Cardiac septum (tissue), 1 donor: ENCODE measurements at regions not wholly inside any gene's neighbourhood (a gene's known extent, or its start where the extent isn't known, plus 50 kb on each side); places are given as distances from the start of the nearest gene placed in this dataset.

Experiments
- DNase-seq: peaks from one replicate; pipeline ENCODE4 v3.0.0-alpha.2; 2020; ENCODE audit warnings: low spot score
- intact Hi-C: fragments of 100-400 bp; cut with DNase I; formaldehyde crosslinking; loops from one replicate; pipeline ENCODE4 v1.14.0; 2022
- donor health status: DM: no; HTN: no; CAD: no.

DNA sequence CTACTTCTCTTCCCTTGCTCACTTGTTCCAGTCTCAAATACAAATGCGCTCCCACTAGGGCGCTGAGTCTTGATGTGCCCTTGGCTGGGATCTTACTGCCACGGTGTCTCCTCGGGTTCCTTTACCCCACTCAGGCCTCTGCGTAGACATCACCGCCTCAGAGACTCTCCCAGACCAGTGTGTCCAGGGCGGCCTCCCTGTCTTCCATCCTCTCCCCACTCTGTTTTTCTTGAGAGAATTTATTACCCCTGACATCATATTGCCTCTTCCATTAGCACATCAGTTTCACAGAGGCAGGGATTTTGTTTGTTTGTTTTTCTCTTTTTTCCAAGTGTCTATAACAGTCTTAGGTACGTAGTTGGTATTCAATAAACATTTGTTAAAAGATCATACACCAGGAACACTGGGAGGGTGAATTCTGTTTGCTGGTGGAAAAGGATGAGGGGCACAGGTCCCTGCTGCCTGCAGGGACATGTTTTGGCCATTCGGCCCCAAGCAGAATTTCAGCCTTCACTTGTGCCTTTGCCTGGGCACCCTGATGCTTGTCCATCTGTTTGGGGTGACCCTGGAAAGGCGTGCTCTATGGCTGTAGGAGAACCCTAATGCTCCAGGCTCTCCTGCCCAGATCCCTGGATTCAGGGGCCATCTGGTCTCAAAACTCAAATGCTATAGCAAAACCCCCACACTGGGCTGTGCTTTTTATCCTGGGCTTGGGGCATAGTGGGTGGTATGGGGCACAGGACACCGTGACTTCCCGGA is 55.0 kb downstream of the RPL37A start:
- intact Hi-C loops, result no loop called here
- no peak for DNase-seq

DNA sequence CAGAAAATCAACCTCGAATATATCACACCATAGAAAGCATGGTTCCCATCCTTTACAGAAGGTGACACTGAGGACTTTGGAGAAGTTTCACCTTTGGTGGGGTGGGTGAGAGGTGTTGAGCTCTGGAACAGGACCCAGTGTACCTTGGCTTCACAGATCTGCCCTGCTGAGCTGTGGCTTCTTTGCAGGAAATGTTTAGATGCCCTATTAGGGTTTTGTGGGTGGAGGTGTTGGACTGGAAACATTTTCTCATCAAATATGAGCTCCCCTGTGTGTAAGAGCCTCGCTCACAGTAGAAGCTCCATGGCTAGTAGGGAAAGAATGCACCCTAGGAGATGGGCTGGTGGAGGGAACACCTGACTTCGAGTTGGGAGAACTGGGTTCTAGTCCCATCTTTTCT is 55.6 kb downstream of the RPL37A start:
- intact Hi-C loops, result no loop called here
- DNase-seq, result no peak

DNA sequence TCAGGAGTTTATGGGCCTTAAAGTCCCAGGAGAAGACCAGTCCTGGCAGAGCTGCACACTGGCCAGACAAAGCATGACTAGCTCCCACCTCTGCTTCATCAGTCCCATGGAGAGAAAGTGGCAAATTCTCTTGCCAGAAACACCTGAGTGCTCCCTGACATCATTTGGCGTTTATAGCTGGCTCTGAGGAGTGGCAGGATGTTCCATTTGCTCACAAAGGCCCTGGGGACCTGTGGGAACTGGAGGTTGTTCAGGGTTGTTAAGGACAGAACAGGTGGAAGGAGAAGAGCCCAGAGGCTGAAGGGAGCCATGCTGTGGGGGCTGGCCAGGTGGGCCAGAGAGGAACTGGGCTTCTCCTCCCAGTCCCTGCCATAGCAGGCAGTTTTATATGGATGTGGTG is 56.1 kb downstream of the RPL37A start:
- intact Hi-C loops, result loop anchor here (1.0 kb wide), 1 partner anchor 19 kb away; no protein-coding TSS in a partner anchor
- no peak for DNase-seq

DNA sequence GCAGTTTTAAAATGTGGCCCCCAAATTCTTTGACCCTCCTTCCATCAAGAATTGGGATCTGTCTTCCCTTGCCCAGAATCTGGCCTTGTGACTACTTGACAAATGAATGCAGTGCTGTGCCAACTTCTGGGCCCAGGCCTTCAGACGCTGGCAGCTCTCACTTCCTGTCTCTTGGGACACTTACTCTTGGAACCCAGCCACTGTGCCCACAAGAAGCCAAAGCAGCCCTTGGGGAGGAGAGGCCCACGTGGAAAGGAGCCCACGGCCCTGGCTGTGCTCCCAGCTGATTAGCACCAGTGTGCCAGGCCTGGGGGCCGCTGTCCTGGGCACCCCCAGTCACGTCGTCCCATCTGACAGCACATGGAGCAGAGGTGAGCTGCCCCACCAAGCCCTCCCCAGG is 56.6 kb downstream of the RPL37A start:
- DNase-seq, result peak; percentile 85
- intact Hi-C loops, result loop anchor here (1.0 kb wide), 1 partner anchor 20 kb away; no protein-coding TSS in a partner anchor

DNA sequence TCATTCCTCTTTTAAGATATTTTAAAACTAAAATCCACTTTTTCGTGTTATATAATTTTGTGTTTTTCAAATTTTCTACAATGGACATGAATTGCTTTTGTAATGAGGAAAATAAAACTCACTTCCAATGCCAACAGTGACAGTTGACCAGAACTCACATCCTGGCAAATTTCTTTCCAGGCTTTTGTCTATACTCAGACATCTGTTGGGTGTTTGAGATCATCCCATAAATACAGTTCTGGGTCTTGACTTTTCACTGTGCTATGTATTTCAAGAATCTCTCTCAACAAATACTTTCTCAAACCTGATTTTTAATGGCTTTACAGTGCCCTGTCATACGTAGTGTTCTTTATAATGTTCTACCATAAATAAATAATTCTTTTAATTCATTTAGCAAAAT is 57.6 kb downstream of the RPL37A start:
- intact Hi-C loops, result no loop called here
- DNase-seq, result no peak

DNA sequence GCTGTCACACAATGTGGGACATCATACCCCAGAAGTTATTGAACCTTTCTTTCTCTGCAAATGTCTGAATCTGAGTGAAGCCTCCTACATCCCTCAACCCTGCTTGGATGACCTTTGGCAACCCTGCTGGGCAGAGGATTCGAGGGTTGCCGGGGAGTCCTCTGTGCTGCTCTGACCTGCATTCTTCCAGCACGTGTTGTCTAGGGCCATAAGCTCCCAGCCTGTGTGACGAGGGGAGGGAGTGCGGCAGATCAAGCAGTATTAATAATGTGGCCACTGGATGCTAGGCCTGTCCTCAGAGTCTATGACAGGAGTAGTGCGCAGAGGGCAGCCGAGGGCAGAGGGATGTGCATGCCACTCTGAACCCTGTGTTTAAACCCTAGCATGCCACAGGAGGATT is 58.8 kb downstream of the RPL37A start:
- no peak for DNase-seq
- intact Hi-C loops, result no loop called here

DNA sequence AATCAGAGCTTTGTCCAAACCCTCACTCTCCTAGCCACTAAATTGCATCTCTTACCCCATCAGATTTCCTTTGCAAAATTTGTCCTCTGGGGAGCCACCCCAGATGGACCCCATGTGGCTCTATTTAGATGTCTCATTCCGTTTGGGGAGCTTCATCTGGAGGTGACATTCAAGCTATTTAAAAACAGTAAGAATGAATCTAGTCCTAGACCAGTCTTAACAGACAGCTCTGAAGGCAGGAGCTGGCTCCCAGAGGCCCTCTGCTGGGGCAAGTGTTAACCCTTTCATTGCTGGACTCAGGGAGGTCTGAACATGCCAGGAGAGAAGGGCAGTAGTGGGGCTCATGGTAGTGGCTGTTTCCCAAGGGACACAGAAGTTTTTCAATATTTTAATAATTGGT is 59.2 kb downstream of the RPL37A start:
- intact Hi-C loops, result no loop called here
- no peak for DNase-seq

DNA sequence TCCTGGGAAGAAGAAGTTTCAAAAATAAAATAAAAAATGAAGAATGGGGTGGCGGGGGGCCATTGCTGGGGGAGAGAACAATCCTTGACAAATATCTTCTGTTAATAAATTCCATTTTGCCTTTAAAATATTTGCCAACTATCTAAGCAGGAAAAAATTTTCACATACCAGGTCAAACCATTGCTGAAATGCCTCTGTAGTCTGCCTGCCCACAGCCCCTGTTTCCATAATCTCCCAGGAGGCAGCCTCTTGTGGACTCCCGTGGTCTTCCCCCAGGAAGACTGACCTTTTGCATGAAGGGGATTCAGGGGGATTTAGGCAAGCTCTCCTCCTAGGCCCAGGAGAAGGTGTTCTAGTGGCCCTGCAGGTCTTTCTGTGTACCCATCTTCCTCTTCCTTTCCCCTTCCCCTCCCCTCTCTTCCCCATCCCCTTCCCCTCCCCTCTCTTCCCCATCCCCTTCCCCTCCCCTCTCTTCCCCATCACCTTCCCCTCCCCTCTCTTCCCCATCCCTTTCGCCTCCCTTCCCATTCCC is 61.0 kb downstream of the RPL37A start:
- no peak for DNase-seq
- intact Hi-C loops, result no loop called here

DNA sequence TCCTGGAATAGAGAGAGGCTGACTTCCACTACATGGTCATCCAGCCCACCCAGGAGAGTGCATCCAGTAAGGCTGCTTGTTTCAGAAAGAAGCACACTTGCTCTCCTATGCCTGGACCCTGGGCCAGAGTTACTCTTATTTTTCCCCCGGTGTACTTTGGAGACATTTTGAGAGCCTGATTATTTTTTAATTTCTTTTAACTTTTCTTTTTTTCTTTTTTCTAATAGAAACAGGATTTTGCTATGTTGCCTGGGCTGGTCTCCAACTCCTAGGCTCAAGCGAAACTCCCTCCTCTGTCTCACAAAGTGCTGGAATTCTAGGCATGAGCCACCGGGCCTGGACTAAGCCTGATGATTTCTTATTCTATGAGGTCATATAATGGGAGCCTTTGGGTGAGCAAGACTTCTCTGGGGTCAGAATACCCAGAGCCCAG is 62.2 kb downstream of the RPL37A start:
- intact Hi-C loops, result no loop called here
- no peak for DNase-seq

DNA sequence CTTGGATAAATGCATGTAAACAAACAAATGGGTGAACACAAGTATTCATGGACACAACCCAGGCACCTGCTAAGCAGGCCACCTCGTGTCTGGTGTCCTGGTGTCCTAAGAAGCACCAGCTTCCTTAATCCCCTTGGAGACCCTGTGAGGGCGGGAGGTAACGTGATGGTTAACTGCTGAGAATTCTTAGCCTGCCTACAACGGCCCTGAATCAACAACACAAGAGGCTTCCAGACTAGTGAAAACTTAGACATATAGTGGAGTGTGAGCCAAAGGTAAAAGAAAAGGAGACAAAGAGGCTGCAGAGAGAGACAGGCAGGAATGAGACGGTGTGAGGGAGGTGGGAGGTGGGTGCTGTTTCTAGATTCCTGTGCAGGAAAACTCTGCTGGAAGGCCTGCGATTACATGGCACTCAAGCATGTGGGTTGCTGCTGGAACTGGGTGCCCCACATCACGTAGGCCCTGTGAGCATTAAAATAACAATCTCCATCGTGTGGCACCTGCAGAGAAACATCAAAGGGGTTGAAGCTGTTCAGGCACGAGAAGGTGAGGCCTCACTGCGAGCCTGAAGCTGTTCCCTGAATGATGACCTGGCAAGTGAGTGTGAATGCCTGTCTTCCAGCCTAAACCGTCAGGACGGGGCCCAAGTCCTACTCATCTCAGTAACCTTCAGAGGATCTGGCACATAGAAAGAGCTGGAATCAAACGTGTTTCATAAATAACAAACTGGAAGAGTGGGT is 64.2 kb downstream of the RPL37A start:
- DNase-seq, result no peak
- intact Hi-C loops, result no loop called here

DNA sequence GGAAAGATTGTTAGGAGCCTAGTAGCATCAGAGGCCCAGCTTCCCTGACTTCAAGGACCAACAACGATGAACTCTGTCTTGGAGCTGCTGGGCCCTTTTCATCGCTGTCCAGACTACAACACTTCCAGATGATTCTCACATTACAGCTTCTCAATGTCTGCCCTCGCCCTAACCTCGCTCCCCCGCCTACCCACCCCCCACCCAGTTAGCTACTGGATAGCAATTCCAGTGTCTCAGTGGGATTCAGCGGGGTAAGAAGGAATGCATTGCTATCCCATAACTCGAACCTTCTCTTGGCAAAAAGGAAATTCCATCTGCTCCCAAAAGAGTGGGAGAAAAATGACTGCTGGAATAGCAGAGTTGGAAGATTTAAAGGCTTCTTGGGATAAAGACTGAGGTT is 65.0 kb downstream of the RPL37A start:
- intact Hi-C loops, result no loop called here
- DNase-seq, result no peak

DNA sequence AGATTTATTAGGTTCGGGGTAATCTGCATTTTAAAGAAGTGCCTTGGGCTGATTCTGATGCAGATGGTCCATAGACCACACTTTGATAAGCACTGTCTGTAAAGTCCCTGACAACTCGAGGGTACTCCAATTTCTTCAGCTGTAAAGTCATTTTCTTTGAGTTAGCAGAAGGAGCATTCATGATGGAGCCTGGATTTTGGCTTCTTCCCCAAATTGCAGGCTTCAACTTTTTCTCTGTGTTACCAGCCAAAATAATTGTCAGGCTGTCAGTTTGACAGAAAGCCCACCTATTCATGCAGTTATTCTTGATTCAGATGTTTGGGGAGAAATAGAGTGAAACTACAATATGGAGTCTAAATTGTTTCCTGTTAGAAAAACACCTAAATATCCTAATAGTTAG is 66.0 kb downstream of the RPL37A start:
- intact Hi-C loops, result no loop called here

DNA sequence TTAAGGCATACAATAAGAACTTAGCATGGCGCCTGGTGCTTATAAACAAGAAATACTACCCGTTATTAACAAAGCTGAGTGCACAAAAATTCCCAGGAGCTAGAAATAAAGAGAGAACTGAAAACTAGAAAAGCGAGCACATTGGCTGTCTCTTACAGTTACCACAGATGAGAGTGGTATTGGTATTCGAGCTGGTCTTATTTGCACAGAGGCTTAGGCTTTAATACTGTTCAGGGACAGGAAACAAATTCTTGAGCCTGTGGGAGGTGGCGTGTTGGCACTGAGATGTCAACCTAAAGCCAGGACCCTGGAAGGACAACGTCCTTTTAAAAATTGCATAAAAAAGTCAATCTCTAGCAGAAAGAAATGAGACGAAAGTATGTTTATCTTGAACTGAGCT is 67.3 kb upstream of the IGFBP2 start:
- intact Hi-C loops, result no loop called here

More for the DNA sequence above, 66.0 kb downstream of the RPL37A start:
- no peak for DNase-seq

DNA sequence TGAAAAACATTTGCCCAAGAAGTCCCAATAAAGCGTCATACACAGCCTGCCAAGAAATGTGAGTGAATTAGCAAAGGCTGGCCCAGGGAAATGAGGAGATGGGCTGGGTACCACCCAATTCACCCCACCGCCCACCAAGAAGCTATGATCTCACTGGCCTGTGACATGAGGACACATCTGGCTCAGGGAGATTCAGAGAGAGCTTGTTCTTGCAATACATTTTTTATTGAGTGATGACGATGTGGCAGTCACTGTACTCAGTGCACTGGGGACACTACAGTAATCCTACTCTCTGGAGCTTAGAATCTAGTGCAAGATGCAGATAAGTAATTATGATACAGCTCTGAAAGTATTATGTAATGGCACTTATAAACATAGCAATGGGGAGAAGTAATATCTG is 64.6 kb upstream of the IGFBP2 start:
- intact Hi-C loops, result no loop called here

More for the DNA sequence above, 67.3 kb upstream of the IGFBP2 start:
- no peak for DNase-seq

DNA sequence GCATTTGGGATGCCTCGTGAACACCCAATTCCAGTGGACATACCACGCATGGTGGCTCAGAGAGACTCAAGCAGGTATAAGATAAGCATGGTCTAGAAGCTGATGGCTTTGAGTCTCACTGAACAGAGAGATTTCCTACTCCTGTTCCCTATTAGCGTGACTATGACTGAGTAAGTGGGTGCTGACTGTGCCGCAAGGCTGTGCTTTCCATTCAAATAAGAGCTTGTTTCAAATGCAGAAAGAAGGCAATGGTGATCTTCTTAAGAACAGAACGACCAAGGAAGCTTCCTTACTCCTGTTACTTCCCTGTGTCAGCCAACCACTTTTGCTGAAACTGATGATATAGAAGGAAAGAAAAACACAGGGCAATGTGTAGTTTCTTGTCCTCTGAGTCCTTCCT is 63.5 kb upstream of the IGFBP2 start:
- intact Hi-C loops, result loop anchor here (10.0 kb wide), 1 partner anchor 65 kb away; the partner anchor contains the start of gene IGFBP2
- no peak for DNase-seq

More for the DNA sequence above, 64.6 kb upstream of the IGFBP2 start:
- DNase-seq, result no peak

DNA sequence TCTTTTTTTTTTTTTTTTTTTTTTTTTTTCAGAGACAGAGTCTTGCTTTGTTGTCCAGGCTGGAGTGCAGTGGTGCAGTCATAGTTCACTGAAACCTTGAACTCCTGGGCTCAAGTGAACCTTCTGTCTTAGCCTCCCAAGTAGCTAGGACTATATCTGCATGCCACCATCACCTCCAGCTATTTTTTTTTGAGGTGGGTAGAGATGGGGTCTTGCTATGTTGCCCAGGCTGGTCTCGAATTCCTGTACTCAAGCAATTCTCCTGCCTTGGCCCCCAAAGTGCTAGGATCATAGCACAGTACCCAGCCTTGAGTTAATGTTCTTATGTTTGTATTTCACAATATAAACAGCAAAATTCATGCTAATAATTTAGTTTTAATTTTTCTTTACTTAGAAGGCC is 62.9 kb upstream of the IGFBP2 start:
- no peak for DNase-seq
- intact Hi-C loops, result loop anchor here (10.0 kb wide), 1 partner anchor 64 kb away; the partner anchor contains the start of gene IGFBP2

DNA sequence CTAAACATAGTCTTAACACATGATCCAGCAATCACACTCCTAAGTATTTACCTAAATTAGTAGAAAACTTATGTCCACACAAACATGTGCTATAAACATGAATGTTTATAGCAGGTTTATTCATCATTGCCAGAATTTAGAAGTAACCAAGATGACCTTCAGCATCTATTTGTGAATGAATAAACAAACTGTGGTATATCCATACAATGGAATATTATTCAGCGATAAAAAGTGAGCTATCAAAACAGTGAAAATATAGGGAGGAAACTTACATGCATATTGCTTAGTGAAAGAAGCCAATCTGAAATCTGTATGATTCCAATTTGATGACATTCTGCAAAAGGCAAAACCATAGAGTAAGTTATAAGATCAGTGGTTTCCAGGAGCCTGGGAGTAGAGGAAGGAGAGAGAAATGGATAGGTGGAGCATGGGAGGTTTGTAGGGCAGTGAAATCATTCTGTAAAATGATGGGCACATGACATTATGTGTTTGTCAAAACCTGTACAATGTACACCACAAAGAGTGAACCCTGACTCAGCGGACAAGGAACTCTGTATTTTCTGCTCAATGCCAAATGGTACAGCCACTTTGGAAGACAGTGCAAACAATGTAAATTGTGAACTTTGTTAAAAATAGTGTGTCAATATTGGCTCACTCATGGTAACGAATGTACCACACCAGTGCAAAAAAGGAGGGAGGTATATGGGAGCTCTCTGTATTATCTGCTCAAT is 61.9 kb upstream of the IGFBP2 start:
- intact Hi-C loops, result loop anchor here (10.0 kb wide), 1 partner anchor 63 kb away; the partner anchor contains the start of gene IGFBP2

DNA sequence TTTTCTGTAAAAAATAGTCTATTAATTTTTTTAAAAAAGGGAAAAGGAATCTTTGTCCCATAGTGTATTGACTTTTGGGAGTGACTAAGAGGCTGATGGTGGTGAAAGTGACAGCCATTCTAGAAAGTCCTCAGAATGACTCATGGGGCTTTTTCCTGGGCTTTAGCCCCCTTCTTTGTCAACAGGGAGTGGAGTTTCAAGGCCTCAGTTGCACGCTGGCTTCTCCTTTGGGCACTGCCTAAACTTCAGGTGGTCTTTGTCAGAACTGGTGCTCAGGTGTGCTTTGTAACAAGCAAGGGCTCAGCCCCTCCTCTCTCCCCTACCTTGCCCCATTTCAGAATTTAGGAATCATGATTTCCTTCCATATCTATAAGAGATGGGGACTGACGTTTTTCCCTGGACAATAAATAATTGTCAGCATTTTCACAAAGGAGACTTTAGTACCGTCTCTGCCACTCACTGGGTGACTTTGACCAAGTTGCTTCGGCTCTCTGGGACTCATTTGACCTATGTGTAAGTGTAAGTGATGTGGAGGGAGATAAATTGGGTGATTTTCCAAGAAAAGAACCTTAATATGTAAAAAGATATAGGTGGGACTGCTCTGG is 61.2 kb upstream of the IGFBP2 start:
- DNase-seq, result no peak
- intact Hi-C loops, result loop anchor here (2.0 to 10.0 kb wide), 2 partner anchors 37 to 63 kb away; partner anchors contain the start of gene IGFBP2

More for the DNA sequence above, 61.9 kb upstream of the IGFBP2 start:
- no peak for DNase-seq
